Brain microvascular endothelial cell (primary cell): ENCODE measurements at regions not wholly inside any gene's neighbourhood (a gene's known extent, or its start where the extent isn't known, plus 50 kb on each side); places are given as distances from the start of the nearest gene placed in this dataset.

Experiments
- DNase-seq: peaks from one replicate; pipeline ENCODE4 v3.0.0-alpha.2; 2020
- H3K27ac ChIP-seq: fragments of 250-450 bp; sonication (Bioruptor Pico); 2 replicates; pipeline ENCODE4 v1.5.1; 2020; ENCODE audit warnings: mild to moderate bottlenecking, moderate library complexity
- H3K27me3 ChIP-seq: fragments of 250-450 bp; sonication (Bioruptor Pico); replicated peaks from 2 replicates; pipeline ENCODE4 v1.5.1; 2020; ENCODE audit warnings: mild to moderate bottlenecking
- H3K36me3 ChIP-seq: fragments of 250-450 bp; sonication (Bioruptor Pico); replicated peaks from 2 replicates; pipeline ENCODE4 v1.5.1; 2020; ENCODE audit warnings: mild to moderate bottlenecking
- H3K4me3 ChIP-seq: 2 replicates; pipeline ENCODE4 v1.5.1; 2011; ENCODE audit warnings: low read depth, mild to moderate bottlenecking, control low read depth, low read length, moderate library complexity
- CTCF ChIP-seq: IDR thresholded peaks from 2 replicates; pipeline ENCODE4 v1.5.1; 2011; ENCODE audit warnings: low read depth, mild to moderate bottlenecking, moderate library complexity, low read length, control low read depth, inconsistent platforms; ENCODE audit errors: missing control alignments
- in situ Hi-C: cut with HindIII; loops from 2 replicates; pipeline ENCODE4 v1.10.0; 2017; ENCODE audit warnings: low sequenced_read_pairs, low pct_ligation_motif_present

DNA sequence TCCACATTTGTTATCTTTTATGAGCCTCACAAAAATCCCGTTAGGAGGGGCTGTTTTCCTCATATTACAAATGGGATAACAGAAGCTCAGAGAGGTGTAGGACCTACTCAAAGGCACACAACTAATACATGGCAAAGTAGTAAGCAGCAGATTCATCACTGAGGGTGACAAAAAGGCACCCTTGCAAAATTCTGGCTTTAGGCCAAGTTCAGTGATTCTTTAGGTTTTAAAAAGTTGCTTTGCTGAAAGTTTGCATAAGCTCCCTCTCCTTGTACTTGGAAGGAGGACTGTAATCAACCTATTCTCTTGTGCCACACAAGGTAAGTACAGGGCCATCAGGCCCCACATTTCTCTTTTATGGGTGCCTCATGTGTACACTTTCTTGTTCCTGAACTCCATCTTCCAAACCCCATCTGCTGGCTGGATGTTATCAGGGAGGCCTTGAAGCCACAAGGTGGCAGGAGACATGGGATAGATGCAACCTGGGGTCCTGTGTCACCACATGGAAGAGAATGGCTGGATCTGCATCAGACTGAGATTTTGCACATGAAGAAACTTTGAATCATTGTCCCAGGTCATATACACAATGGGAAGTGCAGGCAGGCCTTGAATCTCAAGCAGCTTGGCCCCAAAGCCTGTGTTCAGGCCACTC lies 311.6 kb downstream of the MSX2 start:
- no peak for TF ChIP-seq CTCF
- no peak overlapping the region for H3K4me3 ChIP-seq
- H3K27ac ChIP-seq = no peak overlapping the region
- in situ Hi-C loops = no loop called here
- no peaks in the 10 kb centered on the region for H3K36me3 ChIP-seq
- no peaks in the 10 kb centered on the region for H3K27me3 ChIP-seq
- DNase-seq = no peak

GRCh38 chr5:175034924-175035323 lies 310.5 kb downstream of the MSX2 start:
- in situ Hi-C loops = no loop called here
- Histone ChIP-seq H3K27ac (no peak overlapping the region), H3K36me3 (no peaks in the 10 kb centered on the region), H3K27me3 (no peaks in the 10 kb centered on the region), H3K4me3 (no peak overlapping the region)
- DNase-seq = no peak
- no peak for TF ChIP-seq CTCF

- no peak overlapping the region for H3K27ac ChIP-seq
- no peak overlapping the region for H3K4me3 ChIP-seq
- no peak for DNase-seq
- in situ Hi-C loops = no loop called here
- no peaks in the 10 kb centered on the region for H3K27me3 ChIP-seq
- no peak for TF ChIP-seq CTCF
- no peaks in the 10 kb centered on the region for H3K36me3 ChIP-seq
Observed at GRCh38 chr5:175032741-175033151, 308.4 kb downstream of the MSX2 start.

- H3K4me3 ChIP-seq = no peak overlapping the region
- no peak for DNase-seq
- in situ Hi-C loops = no loop called here
- H3K27me3 ChIP-seq = no peaks in the 10 kb centered on the region
- H3K36me3 ChIP-seq = no peaks in the 10 kb centered on the region
- no peak overlapping the region for H3K27ac ChIP-seq
- TF ChIP-seq CTCF = no peak
Observed at GRCh38 chr5:175032013-175032412, 307.6 kb downstream of the MSX2 start.

DNA sequence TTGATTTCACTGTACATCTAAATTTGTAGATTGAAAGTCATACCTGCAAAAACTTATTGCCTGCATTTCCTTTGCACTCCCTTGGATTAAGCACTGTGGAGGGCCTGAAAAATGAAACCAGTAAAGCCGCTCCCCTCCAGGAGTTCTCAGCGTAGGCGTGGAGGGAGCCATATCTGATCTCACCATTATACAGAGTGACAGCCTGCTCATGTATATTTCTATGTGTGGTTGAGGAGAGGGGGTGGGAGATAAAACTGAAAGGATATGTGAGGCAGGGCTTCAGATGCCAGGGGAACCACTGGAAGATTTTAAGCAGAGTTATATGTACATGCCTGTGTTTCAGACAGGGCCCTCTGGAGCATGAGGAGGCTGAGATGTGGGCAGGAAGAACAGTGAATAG lies 303.0 kb downstream of the MSX2 start:
- DNase-seq = no peak
- H3K4me3 ChIP-seq = no peak overlapping the region
- H3K27me3 ChIP-seq = no peaks in the 10 kb centered on the region
- TF ChIP-seq CTCF = no peak
- H3K27ac ChIP-seq = no peak overlapping the region
- no peaks in the 10 kb centered on the region for H3K36me3 ChIP-seq
- in situ Hi-C loops = no loop called here

GRCh38 chr5:175025077-175025476 lies 300.7 kb downstream of the MSX2 start:
- in situ Hi-C loops = no loop called here
- DNase-seq = no peak
- TF ChIP-seq CTCF = no peak

More at GRCh38 chr5:175025077-175025476, 300.7 kb downstream of the MSX2 start:
- Histone ChIP-seq H3K36me3 (no peaks in the 10 kb centered on the region), H3K27ac (no peak overlapping the region), H3K27me3 (no peaks in the 10 kb centered on the region), H3K4me3 (no peak overlapping the region)
